Neural crest cell (in vitro differentiated cells): ENCODE measurements at regions not wholly inside any gene's neighbourhood (a gene's known extent, or its start where the extent isn't known, plus 50 kb on each side); places are given as distances from the start of the nearest gene placed in this dataset.

Experiments
- DNase-seq: peaks from one replicate; pipeline ENCODE4 v3.0.0; 2021; ENCODE audit warnings: low read depth, mixed read lengths, low spot score
- H3K27ac Mint-ChIP-seq: one replicate; pipeline ENCODE4 v1.8.0; 2021; ENCODE audit warnings: mild to moderate bottlenecking, mixed read lengths; ENCODE audit not compliant: unreplicated experiment
- H3K27me3 Mint-ChIP-seq: 2 replicates; pipeline ENCODE4 v1.8.0; 2021; ENCODE audit warnings: low read depth, mild to moderate bottlenecking, mixed read lengths
- H3K36me3 Mint-ChIP-seq: 2 replicates; pipeline ENCODE4 v1.8.0; 2021; ENCODE audit warnings: low read depth, mild to moderate bottlenecking, mixed read lengths
- H3K4me1 Mint-ChIP-seq: 2 replicates; pipeline ENCODE4 v1.8.0; 2021; ENCODE audit warnings: mixed read lengths
- H3K4me3 Mint-ChIP-seq: one replicate; pipeline ENCODE4 v1.8.0; 2021; ENCODE audit warnings: mild to moderate bottlenecking, mixed read lengths
- H3K9me3 Mint-ChIP-seq: 2 replicates; pipeline ENCODE4 v1.8.0; 2021; ENCODE audit warnings: mixed read lengths
- TF ChIP-seq, protein P1 (sequence below): fragments of 200-600 bp; sonication (generic); conservative IDR thresholded peaks from 2 replicates; pipeline ENCODE4 v1.5.0; 2021; ENCODE audit warnings: antibody characterized with exemption, mild to moderate bottlenecking

GRCh38 chr10:9643782-9644181 is 1373.9 kb upstream of the CELF2 start:
- TF ChIP-seq, protein P1, sequence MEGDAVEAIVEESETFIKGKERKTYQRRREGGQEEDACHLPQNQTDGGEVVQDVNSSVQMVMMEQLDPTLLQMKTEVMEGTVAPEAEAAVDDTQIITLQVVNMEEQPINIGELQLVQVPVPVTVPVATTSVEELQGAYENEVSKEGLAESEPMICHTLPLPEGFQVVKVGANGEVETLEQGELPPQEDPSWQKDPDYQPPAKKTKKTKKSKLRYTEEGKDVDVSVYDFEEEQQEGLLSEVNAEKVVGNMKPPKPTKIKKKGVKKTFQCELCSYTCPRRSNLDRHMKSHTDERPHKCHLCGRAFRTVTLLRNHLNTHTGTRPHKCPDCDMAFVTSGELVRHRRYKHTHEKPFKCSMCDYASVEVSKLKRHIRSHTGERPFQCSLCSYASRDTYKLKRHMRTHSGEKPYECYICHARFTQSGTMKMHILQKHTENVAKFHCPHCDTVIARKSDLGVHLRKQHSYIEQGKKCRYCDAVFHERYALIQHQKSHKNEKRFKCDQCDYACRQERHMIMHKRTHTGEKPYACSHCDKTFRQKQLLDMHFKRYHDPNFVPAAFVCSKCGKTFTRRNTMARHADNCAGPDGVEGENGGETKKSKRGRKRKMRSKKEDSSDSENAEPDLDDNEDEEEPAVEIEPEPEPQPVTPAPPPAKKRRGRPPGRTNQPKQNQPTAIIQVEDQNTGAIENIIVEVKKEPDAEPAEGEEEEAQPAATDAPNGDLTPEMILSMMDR = no peak

GRCh38 chr10:9645404-9645803 is 1372.3 kb upstream of the CELF2 start:
- Mint-ChIP-seq H3K27me3 (no peaks in the 10 kb centered on the region), H3K36me3 (peaks cover 18% of the 10 kb centered on the region), H3K9me3 (peaks cover 19% of the 10 kb centered on the region), H3K27ac (no peak overlapping the region), H3K4me3 (no peak overlapping the region), H3K4me1 (no peaks in the 10 kb centered on the region)
- TF ChIP-seq, protein P1 = no peak
- no peak for DNase-seq

More at GRCh38 chr10:9643782-9644181, 1373.9 kb upstream of the CELF2 start:
- no peak for DNase-seq
- peaks cover 19% of the 10 kb centered on the region for H3K9me3 Mint-ChIP-seq
- no peaks in the 10 kb centered on the region for H3K27me3 Mint-ChIP-seq
- peaks cover 18% of the 10 kb centered on the region for H3K36me3 Mint-ChIP-seq
- no peaks in the 10 kb centered on the region for H3K4me1 Mint-ChIP-seq
- H3K4me3 Mint-ChIP-seq = no peak overlapping the region
- H3K27ac Mint-ChIP-seq = no peak overlapping the region

- Mint-ChIP-seq H3K36me3 (peaks cover 18% of the 10 kb centered on the region), H3K27ac (no peak overlapping the region), H3K9me3 (peaks cover 19% of the 10 kb centered on the region), H3K4me1 (no peaks in the 10 kb centered on the region), H3K4me3 (no peak overlapping the region), H3K27me3 (no peaks in the 10 kb centered on the region)
- TF ChIP-seq, protein P1 = no peak
- DNase-seq = no peak
Observed at GRCh38 chr10:9645928-9646600, 1371.6 kb upstream of the CELF2 start.

- Mint-ChIP-seq H3K9me3 (peaks cover 5% of the 10 kb centered on the region), H3K27me3 (no peaks in the 10 kb centered on the region), H3K36me3 (no peaks in the 10 kb centered on the region), H3K4me3 (no peak overlapping the region), H3K27ac (no peak overlapping the region), H3K4me1 (no peaks in the 10 kb centered on the region)
- no peak for DNase-seq
- TF ChIP-seq, protein P1 = no peak
Observed at GRCh38 chr10:9654261-9654660, 1363.4 kb upstream of the CELF2 start.

DNA sequence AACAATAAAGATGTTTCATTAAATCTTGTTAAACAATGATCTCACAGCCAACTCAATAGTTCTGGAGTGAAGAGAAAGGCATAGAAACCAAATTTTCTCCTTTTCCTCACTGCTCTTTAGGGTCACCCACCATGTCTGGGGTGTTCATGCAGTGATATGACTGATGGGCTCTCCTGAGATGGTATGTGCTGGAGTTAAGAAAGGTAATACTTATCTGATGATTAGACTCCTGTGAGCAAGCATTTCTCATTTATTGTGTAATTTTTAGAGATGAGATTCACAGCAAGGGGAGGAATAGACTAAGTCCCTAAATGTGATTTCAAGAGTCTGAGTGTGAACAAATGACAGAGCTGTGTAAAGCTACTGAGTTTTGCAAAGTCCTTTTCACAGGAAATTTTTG is 1361.3 kb upstream of the CELF2 start:
- Mint-ChIP-seq H3K4me1 (no peaks in the 10 kb centered on the region), H3K27ac (no peak overlapping the region), H3K36me3 (no peaks in the 10 kb centered on the region), H3K27me3 (no peaks in the 10 kb centered on the region), H3K9me3 (peaks cover 5% of the 10 kb centered on the region), H3K4me3 (no peak overlapping the region)
- DNase-seq = no peak
- TF ChIP-seq, protein P1 = no peak
